T47D (cell line): ENCODE measurements at regions not wholly inside any gene's neighbourhood (a gene's known extent, or its start where the extent isn't known, plus 50 kb on each side); places are given as distances from the start of the nearest gene placed in this dataset.
"Not testable (repeated sequence)": the region's sequence is repeated elsewhere in the genome, so short reads cannot be mapped to it uniquely, and the experiment has no call there.

Source experiments
- DNase-seq, 2 experiments: peaks; one replicate each; pipeline versions ENCODE4 v3.0.0 to v3.0.0-alpha.2; 2011 to 2012; ENCODE audit warnings: low read depth in 1 of 2, low spot score in 1 of 2
- JUND ChIP-seq: IDR thresholded peaks from 2 replicates; pipeline ENCODE4 v1.6.1; 2012; ENCODE audit warnings: low read depth
- in situ Hi-C: cut with HindIII; loops from 2 replicates; pipeline ENCODE4 v1.10.0; 2016; ENCODE audit warnings: low sequenced_read_pairs, low pct_unique_long_range_greater_than_20kb

DNA sequence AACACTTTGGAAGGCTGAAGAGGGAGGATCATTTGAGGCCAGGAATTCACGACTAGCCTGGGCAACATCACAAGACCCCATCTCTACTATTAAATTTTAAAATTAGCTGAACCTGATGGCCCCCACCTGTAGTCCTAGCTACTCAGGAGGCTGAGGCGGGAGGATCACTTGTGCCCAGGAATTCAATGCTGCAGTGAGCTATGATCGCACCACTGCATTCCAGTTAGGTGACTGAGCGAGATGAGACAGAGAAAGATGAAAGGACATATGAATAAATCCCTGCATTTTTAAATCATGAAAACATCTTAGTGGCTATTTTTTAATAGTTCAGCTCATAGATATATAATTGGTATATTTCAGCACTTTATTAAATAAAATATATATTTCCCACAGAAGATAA lies 93.8 kb downstream of the GPR63 start:
- no peak for DNase-seq
- in situ Hi-C loops = no loop called here
- no peak for TF ChIP-seq JUND

DNA sequence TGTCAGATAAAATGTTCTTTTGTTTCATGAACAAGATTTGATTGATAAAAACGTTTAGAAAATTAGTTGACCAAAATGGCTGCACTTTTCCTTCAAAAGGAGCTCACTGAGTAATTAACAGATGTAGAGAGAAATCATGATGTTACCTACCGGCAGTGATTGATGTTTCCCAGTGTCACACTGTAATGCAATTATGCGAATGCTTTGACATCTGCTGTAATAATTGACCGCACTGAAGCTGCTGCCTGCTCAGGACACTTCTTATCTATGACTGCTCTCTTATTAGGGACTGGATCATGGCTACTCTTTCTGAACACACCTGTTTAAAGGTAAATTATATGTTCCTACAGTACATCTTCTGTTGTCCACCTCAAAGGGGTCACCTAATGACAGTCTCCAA lies 94.6 kb downstream of the GPR63 start:
- DNase-seq = no peak

DNA sequence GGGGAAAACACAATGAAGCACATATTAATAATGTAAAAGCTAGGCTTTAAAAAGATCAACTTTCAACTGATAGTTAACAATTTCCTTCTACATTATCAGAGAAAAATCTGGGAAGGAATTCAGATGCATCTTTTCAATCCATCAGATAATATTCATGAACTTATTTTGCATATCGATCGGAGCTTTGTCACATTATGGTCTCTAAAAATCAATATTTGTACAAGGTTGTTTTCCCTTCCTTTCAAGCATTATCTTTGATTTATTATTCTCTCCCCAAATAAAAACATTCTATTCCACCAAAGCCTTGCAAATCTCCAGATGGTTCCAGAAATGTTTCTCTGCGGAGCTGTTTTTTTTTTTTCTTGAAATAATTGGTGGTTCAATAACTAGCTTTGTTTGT lies 101.9 kb downstream of the GPR63 start:
- TF ChIP-seq JUND = no peak
- no peak for DNase-seq
- in situ Hi-C loops = no loop called here

More for the DNA sequence above, 94.6 kb downstream of the GPR63 start:
- in situ Hi-C loops = no loop called here
- no peak for TF ChIP-seq JUND

DNA sequence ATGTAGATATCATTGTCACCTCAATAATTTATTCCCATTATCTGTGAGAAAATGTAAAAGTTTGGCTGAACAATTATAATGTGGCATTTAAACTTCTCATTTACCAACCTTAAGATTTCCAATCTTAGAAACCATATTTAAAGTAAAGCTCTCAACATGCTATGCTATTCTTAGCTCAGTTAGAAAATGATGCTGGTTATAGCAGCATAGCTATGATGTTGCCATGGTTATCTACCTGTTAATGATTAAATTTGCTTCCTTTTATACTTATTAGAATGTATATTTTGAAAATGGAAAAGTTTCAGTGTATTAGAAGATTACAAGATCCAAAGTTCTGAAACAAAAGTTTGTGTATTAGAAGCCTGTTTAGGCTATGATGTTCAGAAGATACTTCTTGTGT lies 110.1 kb downstream of the GPR63 start:
- no peak for TF ChIP-seq JUND
- no peak for DNase-seq
- in situ Hi-C loops = no loop called here

DNA sequence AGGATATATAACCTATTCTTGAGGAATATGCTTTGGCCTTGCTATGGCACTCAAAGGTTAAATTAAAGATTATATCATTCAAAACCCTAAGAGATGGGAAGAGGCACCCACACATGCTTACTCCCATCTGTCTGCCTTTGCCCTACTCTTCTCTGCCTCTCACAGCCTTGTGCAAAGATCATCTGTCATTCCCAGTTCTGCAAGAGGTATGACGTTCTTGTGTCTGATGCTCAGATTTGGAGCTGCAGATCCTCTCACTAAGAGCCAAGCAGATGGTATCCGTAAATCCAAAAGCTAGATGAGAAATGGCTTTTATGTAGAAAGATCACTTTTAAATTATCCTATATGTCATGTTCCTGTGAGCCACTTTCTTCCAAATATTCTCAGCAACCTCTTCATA lies 112.0 kb downstream of the GPR63 start:
- TF ChIP-seq JUND = no peak
- no peak for DNase-seq
- in situ Hi-C loops = no loop called here

DNA sequence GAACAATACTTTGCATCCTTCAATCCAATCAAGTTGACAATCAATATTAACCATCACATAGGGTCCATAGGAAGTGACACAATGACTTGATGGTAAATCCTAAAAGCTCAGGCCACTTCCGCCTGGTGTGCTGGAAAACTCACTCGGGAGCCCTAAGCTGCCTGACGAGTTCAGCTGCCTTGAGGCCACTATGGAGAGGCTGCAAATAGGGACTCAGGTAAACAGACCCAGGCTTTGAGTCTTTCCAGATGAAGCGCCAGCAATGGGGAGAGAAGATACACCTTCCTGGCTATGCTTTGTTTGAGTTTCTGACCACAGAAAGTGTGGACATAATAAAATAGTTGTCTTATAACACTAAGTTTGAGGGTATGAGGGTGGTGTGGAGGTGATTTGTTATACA lies 112.6 kb downstream of the GPR63 start:
- in situ Hi-C loops = no loop called here
- TF ChIP-seq JUND = no peak
- peak; percentile 1 to 74 for DNase-seq

DNA sequence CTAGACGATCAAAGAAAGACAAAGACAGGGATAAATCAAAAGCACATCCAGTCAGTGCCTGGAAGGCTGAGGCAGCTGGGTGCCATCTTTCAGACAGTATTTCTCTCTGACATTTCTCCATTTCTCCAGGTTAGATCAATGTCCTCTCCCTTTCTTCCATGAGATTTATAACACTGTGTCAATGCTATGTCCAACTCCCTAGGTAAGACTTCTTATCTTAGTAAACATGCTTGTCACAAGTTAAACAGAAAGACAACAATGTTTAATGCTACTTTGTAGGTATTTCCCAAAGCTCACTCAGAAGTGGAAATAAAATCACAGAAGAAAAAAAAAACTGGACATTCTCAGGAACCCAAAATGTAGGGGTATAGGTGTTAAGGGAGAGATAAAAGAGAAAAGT lies 113.9 kb downstream of the GPR63 start:
- in situ Hi-C loops = no loop called here
- TF ChIP-seq JUND = no peak
- DNase-seq = no peak

DNA sequence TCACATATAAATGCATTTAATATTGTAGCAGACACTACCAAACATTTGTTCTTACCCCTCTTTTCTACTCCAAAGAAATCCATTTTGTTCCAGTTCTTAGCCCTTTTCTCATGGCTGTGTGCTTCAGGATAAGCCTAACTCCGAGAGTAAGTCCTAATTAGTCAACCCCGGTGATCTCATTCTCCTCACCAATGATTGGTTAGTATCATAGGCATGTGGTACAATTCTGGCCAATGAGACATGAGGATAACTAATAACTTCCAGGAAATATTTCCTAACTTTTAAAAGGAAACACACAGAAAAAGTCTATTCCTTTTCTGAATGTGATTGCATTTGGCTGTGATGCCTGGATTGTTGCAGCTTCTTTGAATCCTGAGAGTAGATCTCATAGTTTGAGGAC lies 116.0 kb downstream of the GPR63 start:
- DNase-seq = no peak
- in situ Hi-C loops = no loop called here
- TF ChIP-seq JUND = no peak

DNA sequence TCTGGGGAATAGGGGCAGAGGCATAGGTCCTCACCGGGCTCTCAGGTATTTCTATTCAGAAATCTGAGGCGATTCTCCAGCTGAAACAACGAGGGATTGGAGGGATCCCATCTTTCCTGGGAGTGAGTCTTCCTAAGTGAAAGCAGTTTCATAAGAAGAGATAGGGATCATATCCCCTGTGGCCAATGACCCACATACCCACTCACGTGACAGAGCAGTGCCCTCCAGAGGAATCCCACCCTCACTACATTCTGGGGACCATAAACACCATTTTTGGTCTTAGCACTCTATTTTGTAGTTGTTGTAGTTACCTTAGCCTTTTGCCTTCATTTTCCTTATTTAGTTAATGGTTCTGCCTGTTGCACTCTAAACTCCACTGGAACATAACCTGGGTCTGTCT lies 121.1 kb downstream of the GPR63 start:
- DNase-seq = no peak
- no peak for TF ChIP-seq JUND
- in situ Hi-C loops = no loop called here

DNA sequence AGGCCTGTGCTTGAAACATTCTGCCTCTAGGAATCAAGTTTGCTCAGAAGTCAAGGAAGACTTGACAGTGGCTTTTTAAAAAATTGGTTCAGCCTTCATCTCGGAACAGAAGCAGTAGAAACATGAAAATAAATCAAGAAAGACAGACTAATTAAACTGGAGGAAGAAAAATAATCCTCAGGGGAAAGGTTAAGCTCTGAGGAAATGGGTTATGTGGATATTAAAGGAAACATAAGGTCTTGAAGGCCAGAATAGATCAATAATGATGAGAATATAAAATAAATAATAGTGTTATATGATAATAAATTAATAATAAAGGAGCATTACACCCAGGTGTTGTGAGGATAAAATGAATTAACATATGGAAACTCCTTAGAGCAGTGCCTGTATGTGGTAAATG lies 121.7 kb downstream of the GPR63 start:
- no peak for TF ChIP-seq JUND
- in situ Hi-C loops = no loop called here
- no peak for DNase-seq

DNA sequence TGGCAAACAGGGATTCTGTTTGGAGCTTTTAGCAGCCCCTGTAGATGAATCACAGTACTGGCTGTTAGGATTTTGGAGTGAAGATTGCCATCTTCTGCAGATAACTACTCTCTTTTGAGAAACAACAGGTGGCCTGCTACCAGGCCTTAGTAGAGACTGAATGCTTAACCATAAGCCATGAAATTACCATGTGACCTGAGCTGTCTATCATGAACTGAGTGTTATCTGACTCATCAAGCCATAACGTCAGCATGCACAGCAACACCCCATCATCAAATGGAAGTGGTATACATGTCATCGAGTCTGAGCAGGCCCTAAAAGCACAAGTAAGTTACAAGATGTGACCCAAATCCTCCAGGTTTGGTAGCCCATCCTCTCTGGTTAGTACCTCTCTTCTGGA lies 132.6 kb downstream of the GPR63 start:
- in situ Hi-C loops = no loop called here
- DNase-seq = no peak
- TF ChIP-seq JUND = no peak

DNA sequence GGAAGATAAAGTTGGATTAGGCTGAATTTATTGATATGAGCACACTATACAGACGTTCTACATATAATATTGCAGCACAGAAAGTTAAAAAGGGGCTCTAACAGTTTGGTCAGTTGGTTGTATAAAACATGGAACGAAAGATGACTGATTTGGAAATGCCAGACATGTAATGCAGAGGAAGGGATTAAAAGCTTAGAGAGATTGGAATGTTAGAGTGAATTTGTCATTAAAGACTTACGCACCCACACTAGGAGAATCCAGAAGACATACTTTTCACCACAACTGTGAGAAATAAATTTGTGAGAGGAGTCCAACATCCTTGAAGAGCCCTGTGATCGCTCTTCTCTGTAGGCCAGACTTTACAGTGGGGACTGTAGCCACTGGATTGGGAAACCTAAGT lies 134.7 kb downstream of the GPR63 start:
- in situ Hi-C loops = no loop called here
- TF ChIP-seq JUND = no peak

GRCh38 chr6:96700915-96701314 lies 136.4 kb downstream of the GPR63 start:
- DNase-seq = no peak
- in situ Hi-C loops = no loop called here
- TF ChIP-seq JUND = no peak

More for the DNA sequence above, 134.7 kb downstream of the GPR63 start:
- DNase-seq = no peak

- DNase-seq, in situ Hi-C loops: not testable (repeated sequence)
Measured at GRCh38 chr6:96694429-96694828, 131.5 kb downstream of the FHL5 start.

DNA sequence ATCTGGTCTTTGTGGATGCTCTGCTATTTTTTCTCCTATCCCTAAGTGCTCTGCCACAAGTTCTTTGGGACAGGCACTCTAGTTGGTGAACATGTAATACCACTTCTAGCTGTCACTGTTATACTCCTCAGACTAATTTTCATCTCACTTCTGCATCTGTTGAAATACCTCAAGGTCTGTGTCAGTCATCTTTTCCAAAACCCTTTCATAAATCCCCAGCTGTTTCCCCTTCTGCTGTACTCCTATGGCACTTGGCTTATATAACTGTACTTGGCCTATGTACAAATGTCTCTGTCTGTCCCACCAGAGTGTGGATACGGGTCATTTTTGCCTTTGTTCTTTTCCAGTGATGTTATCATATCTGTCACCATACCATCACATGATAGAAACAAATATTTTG lies 124.2 kb downstream of the FHL5 start:
- TF ChIP-seq JUND = no peak

More for the DNA sequence above, 124.2 kb downstream of the FHL5 start:
- no peak for DNase-seq
- in situ Hi-C loops = no loop called here
